OCI-LY1 (cell line): ENCODE measurements at regions not wholly inside any gene's neighbourhood (a gene's known extent, or its start where the extent isn't known, plus 50 kb on each side); places are given as distances from the start of the nearest gene placed in this dataset.
"Not testable (repeated sequence)": the region's sequence is repeated elsewhere in the genome, so short reads cannot be mapped to it uniquely, and the experiment has no call there.

Experiments used
- EZH2 ChIP-seq: fragments of 200-600 bp; sonication (generic), shearing (Covaris generic); IDR thresholded peaks from 2 replicates; pipeline ENCODE4 v1.8.0; 2017; ENCODE audit warnings: borderline replicate concordance, mixed run types, mild to moderate bottlenecking, antibody characterized with exemption, low read length, moderate library complexity, mixed read lengths
- TF ChIP-seq, protein P1 (sequence below): fragments of 200-600 bp; sonication (generic), shearing (Covaris generic); IDR thresholded peaks from 2 replicates; pipeline ENCODE4 v1.5.1; 2017; ENCODE audit warnings: mild to moderate bottlenecking, antibody characterized with exemption, low read length, moderate library complexity, mixed read lengths

DNA sequence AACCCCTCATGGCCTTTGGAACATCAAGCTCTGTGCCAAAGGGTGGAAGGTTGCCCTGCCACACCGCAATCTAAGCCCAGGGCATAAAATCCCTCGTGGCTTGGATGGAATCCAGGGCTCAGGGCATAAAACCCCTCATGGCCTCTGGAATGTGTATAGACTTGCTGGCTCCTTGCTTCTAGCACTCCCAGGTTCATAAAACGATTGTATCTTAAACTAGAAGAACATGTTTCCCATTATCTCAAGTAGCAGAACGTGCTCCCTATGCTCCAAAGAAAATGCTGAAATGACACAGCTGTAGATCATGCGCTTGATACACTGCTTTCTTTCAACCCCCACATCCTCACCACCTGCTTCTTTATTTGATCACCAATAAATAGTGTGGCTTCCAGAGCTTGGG is 174.8 kb downstream of the FBXO4 start:
- TF ChIP-seq, protein P1, sequence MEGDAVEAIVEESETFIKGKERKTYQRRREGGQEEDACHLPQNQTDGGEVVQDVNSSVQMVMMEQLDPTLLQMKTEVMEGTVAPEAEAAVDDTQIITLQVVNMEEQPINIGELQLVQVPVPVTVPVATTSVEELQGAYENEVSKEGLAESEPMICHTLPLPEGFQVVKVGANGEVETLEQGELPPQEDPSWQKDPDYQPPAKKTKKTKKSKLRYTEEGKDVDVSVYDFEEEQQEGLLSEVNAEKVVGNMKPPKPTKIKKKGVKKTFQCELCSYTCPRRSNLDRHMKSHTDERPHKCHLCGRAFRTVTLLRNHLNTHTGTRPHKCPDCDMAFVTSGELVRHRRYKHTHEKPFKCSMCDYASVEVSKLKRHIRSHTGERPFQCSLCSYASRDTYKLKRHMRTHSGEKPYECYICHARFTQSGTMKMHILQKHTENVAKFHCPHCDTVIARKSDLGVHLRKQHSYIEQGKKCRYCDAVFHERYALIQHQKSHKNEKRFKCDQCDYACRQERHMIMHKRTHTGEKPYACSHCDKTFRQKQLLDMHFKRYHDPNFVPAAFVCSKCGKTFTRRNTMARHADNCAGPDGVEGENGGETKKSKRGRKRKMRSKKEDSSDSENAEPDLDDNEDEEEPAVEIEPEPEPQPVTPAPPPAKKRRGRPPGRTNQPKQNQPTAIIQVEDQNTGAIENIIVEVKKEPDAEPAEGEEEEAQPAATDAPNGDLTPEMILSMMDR: not testable (repeated sequence)
- not testable (repeated sequence) for TF ChIP-seq EZH2
